ENCODE measurements at regions not wholly inside any gene's neighbourhood (a gene's known extent, or its start where the extent isn't known, plus 50 kb on each side); places are given as distances from the start of the nearest gene placed in this dataset.

GRCh38 chr10:112871021-112871420 is 79.0 kb upstream of the TCF7L2 start:
- H3K4me2 ChIP-seq (replicated peaks; ENCODE audit: extremely low read depth, low read length, poor library complexity, severe bottlenecking), result no peak overlapping the region
- H3K27me3 Mint-ChIP-seq (ENCODE audit: low read depth in 3 of 3), result peaks cover 0 to 5% (median 1%) of the 10 kb centered on the region in 3 donors
- no peaks in the 10 kb centered on the region for H3K36me3 Mint-ChIP-seq
- no peak overlapping the region for H3K4me3 Mint-ChIP-seq
- no peak overlapping the region for H3K27ac Mint-ChIP-seq
- peaks cover 2 to 16% (median 9%) of the 10 kb centered on the region in 7 donors for H3K9me3 Mint-ChIP-seq
- H3K27ac ChIP-seq (ENCODE audit: low read depth in 1 of 2, low read length in 2 of 2), result no peak overlapping the region
- H2AFZ ChIP-seq (ENCODE audit: insufficient read depth, low read depth, low read length, poor library complexity, severe bottlenecking), result no peak overlapping the region
- WGBS (ENCODE audit: insufficient coverage), result 88% methylated on average over 1 of the region's 1 CpG
- H4K20me1 ChIP-seq (ENCODE audit: insufficient read depth, low read length), result no peaks in the 10 kb centered on the region
- peaks cover 7 to 10% of the 10 kb centered on the region in 2 donors for H3K4me1 ChIP-seq (ENCODE audit: control insufficient read depth in 1 of 2, insufficient read depth in 2 of 2, low read length in 2 of 2)
- H3K36me3 ChIP-seq (replicated peaks in 1 of 2; ENCODE audit: control insufficient read depth in 1 of 2, insufficient read depth in 2 of 2, low read length in 2 of 2), result no peaks in the 10 kb centered on the region
- peaks cover 12% of the 10 kb centered on the region for H3K4me1 Mint-ChIP-seq
- intact Hi-C loops (cut with micrococcal nuclease), result no loop called here
- no peaks in the 10 kb centered on the region for H3K79me2 ChIP-seq (ENCODE audit: insufficient read depth, low read length)
- no peak for DNase-seq
- TF ChIP-seq CTCF (IDR thresholded peaks at IDR 0.05), result no peak
- peaks cover 0 to 6% of the 10 kb centered on the region in 2 donors for H3K9me3 ChIP-seq (replicated peaks in 1 of 2; ENCODE audit: control insufficient read depth in 1 of 2, insufficient read depth in 1 of 2, low read length in 2 of 2)
- no peak overlapping the region for H3K9ac ChIP-seq (ENCODE audit: insufficient read depth, low read length, poor library complexity, severe bottlenecking)
- no peak overlapping the region for H3K4me3 ChIP-seq (replicated peaks in 1 of 3; ENCODE audit: low read depth in 2 of 3, low read length in 3 of 3)
- H3K27me3 ChIP-seq (ENCODE audit: control insufficient read depth in 2 of 2, insufficient read depth in 2 of 2, low read length in 2 of 2), result no peaks in the 10 kb centered on the region

GRCh38 chr10:112872728-112873127 is 77.3 kb upstream of the TCF7L2 start:
- no peak overlapping the region for H3K4me3 ChIP-seq (replicated peaks in 1 of 3; ENCODE audit: low read depth in 2 of 3, low read length in 3 of 3)
- no peak for TF ChIP-seq CTCF (IDR thresholded peaks at IDR 0.05)
- H3K27ac Mint-ChIP-seq, result no peak overlapping the region

More at GRCh38 chr10:112872728-112873127, 77.3 kb upstream of the TCF7L2 start:
- Mint-ChIP-seq H3K36me3 (no peaks in the 10 kb centered on the region), H3K4me1 (peaks cover 20% of the 10 kb centered on the region), H3K27me3 (ENCODE audit: low read depth in 3 of 3) (peaks cover 1 to 10% (median 4%) of the 10 kb centered on the region in 3 donors), H3K9me3 (peaks cover 2 to 16% (median 9%) of the 10 kb centered on the region in 7 donors), H3K4me3 (no peak overlapping the region)
- Histone ChIP-seq H3K9me3 (replicated peaks in 1 of 2; ENCODE audit: control insufficient read depth in 1 of 2, insufficient read depth in 1 of 2, low read length in 2 of 2) (peaks cover 0 to 6% of the 10 kb centered on the region in 2 donors), H3K27me3 (ENCODE audit: control insufficient read depth in 2 of 2, insufficient read depth in 2 of 2, low read length in 2 of 2) (no peaks in the 10 kb centered on the region), H3K27ac (ENCODE audit: low read depth in 1 of 2, low read length in 2 of 2) (no peak overlapping the region), H3K9ac (ENCODE audit: insufficient read depth, low read length, poor library complexity, severe bottlenecking) (no peak overlapping the region), H3K4me2 (replicated peaks; ENCODE audit: extremely low read depth, low read length, poor library complexity, severe bottlenecking) (no peak overlapping the region), H2AFZ (ENCODE audit: insufficient read depth, low read depth, low read length, poor library complexity, severe bottlenecking) (no peak overlapping the region), H4K20me1 (ENCODE audit: insufficient read depth, low read length) (no peaks in the 10 kb centered on the region), H3K4me1 (ENCODE audit: control insufficient read depth in 1 of 2, insufficient read depth in 2 of 2, low read length in 2 of 2) (peaks cover 12 to 19% of the 10 kb centered on the region in 2 donors), H3K36me3 (replicated peaks in 1 of 2; ENCODE audit: control insufficient read depth in 1 of 2, insufficient read depth in 2 of 2, low read length in 2 of 2) (no peaks in the 10 kb centered on the region), H3K79me2 (ENCODE audit: insufficient read depth, low read length) (no peaks in the 10 kb centered on the region)
- no CpG with 5 or more reads among the region's 1 CpG for WGBS (ENCODE audit: insufficient coverage)
- intact Hi-C loops (cut with micrococcal nuclease), result no loop called here
- DNase-seq, result no peak
